H1 (cell line): ENCODE measurements at regions not wholly inside any gene's neighbourhood (a gene's known extent, or its start where the extent isn't known, plus 50 kb on each side); places are given as distances from the start of the nearest gene placed in this dataset.

ENCODE experiments used
- CTCF ChIA-PET: fragments of 300-600 bp; sonication (Branson Sonifier 250); formaldehyde crosslinking; loops from one replicate; lab custom pipeline; 2021; ENCODE audit not compliant: partially characterized antibody; lab: Charles Lee
- POLR2A ChIA-PET: fragments of 300-600 bp; sonication (Branson Sonifier 250); formaldehyde crosslinking; loops from one replicate; lab custom pipeline; 2021; ENCODE audit warnings: inconsistent platforms; ENCODE audit not compliant: partially characterized antibody; lab: Charles Lee
- DNase-seq, 2 experiments: peaks; one replicate each; pipeline versions ENCODE4 v3.0.0 to v3.0.0-alpha.2; 2010 to 2022; ENCODE audit warnings: low spot score in 2 of 2, low read depth in 1 of 2, mixed read lengths in 1 of 2
- FAIRE-seq: peaks from 2 replicates; lab custom pipeline; 2011; peaks lifted over from hg19 to GRCh38; lab: Jason Lieb, UNC
- H2AFZ ChIP-seq: 2 replicates; pipeline ENCODE4 v1.8.1; 2012; ENCODE audit warnings: low read length, inconsistent platforms
- H2AK5ac ChIP-seq: 2 replicates; pipeline ENCODE4 v1.6.1; 2013; ENCODE audit warnings: low read depth, low read length
- H2BK120ac ChIP-seq: replicated peaks from 2 replicates; pipeline ENCODE3; 2013; ENCODE audit warnings: low read depth, low read length, inconsistent platforms
- H2BK12ac ChIP-seq: 2 replicates; pipeline ENCODE4 v1.6.1; 2013; ENCODE audit warnings: low read depth, low read length
- H2BK15ac ChIP-seq: 2 replicates; pipeline ENCODE4 v1.6.1; 2013; ENCODE audit warnings: low read length
- H2BK20ac ChIP-seq: 2 replicates; pipeline ENCODE4 v1.6.1; 2013; ENCODE audit warnings: low read length
- H2BK5ac ChIP-seq: 2 replicates; pipeline ENCODE4 v1.6.1; 2013; ENCODE audit warnings: low read depth, low read length
- H3K14ac ChIP-seq: 2 replicates; pipeline ENCODE4 v1.6.1; 2013; ENCODE audit warnings: inconsistent platforms; ENCODE audit not compliant: insufficient read length
- H3K18ac ChIP-seq: 2 replicates; pipeline ENCODE4 v1.6.1; 2013; ENCODE audit warnings: low read length; ENCODE audit errors: extremely low read depth
- H3K23ac ChIP-seq: 2 replicates; pipeline ENCODE4 v1.6.1; 2013; ENCODE audit warnings: inconsistent platforms; ENCODE audit not compliant: insufficient read length
- H3K23me2 ChIP-seq: 2 replicates; pipeline ENCODE4 v1.6.1; 2013; ENCODE audit warnings: low read depth, low read length
- H3K27ac ChIP-seq: 2 replicates; pipeline ENCODE4 v1.6.1; 2011; ENCODE audit warnings: low read depth, low read length, inconsistent platforms
- H3K27me3 ChIP-seq, 4 experiments: replicated peaks in 1 of 4; 1 replicate in 1 of 4; 2 replicates in 3 of 4; pipeline versions ENCODE4 v1.6.1 to v1.8.1; 2011 to 2013; ENCODE audit warnings: low read length in 3 of 4, mild to moderate bottlenecking in 3 of 4, inconsistent platforms in 2 of 4, mixed read lengths in 2 of 4, moderate library complexity in 1 of 4; ENCODE audit not compliant: control insufficient read depth in 3 of 4, insufficient read depth in 3 of 4; ENCODE audit errors: extremely low read depth in 1 of 4
- H3K36me3 ChIP-seq, 4 experiments: 2 replicates each; pipeline versions ENCODE4 v1.6.1 to v1.8.1; 2011 to 2013; ENCODE audit warnings: mild to moderate bottlenecking in 4 of 4, low read length in 3 of 4, moderate library complexity in 2 of 4, control low read depth in 1 of 4, inconsistent platforms in 1 of 4; ENCODE audit not compliant: insufficient read depth in 4 of 4, control insufficient read depth in 2 of 4
- H3K4ac ChIP-seq: replicated peaks from 2 replicates; pipeline ENCODE3; 2013; ENCODE audit warnings: low read length, low read depth, mixed read lengths, inconsistent platforms; ENCODE audit not compliant: insufficient read length
- H3K4me1 ChIP-seq, 4 experiments: replicated peaks in 1 of 4; 1 replicate in 1 of 4; 2 replicates in 3 of 4; pipeline versions ENCODE4 v1.6.1 to v1.8.1; 2011 to 2013; ENCODE audit warnings: low read length in 3 of 4, inconsistent platforms in 2 of 4, mixed read lengths in 1 of 4; ENCODE audit not compliant: insufficient read depth in 4 of 4, control insufficient read depth in 3 of 4
- H3K4me2 ChIP-seq, 2 experiments: 2 replicates each; pipeline versions ENCODE4 v1.6.1 to v1.8.1; 2011 to 2013; ENCODE audit warnings: low read depth in 2 of 2, low read length in 2 of 2, control low read depth in 1 of 2, inconsistent platforms in 1 of 2, mild to moderate bottlenecking in 1 of 2; ENCODE audit not compliant: insufficient read depth in 1 of 2
- H3K4me3 ChIP-seq, 4 experiments: fragments of 200-600, 300-600 bp in 1 of 4; sonication (generic), shearing (Covaris generic), sonication (Bioruptor Twin) in 1 of 4; 2 replicates each; pipeline versions ENCODE4 v1.5.1 to v1.8.1; 2011 to 2016; ENCODE audit warnings: low read length in 4 of 4, low read depth in 3 of 4, control low read depth in 2 of 4, inconsistent platforms in 2 of 4, mild to moderate bottlenecking in 2 of 4, mixed read lengths in 1 of 4, moderate library complexity in 1 of 4; ENCODE audit not compliant: insufficient read depth in 2 of 4; ENCODE audit errors: extremely low read depth in 1 of 4
- H3K56ac ChIP-seq: replicated peaks from 2 replicates; pipeline ENCODE3; 2013; ENCODE audit warnings: low read depth, mild to moderate bottlenecking, mixed read lengths, low read length, inconsistent platforms; ENCODE audit not compliant: insufficient read length
- H3K79me1 ChIP-seq: 2 replicates; pipeline ENCODE4 v1.6.1; 2013; ENCODE audit warnings: low read depth, low read length, control low read depth
- H3K79me2 ChIP-seq, 2 experiments: 2 replicates each; pipeline versions ENCODE4 v1.6.1 to v1.8.1; 2012 to 2013; ENCODE audit warnings: low read length in 2 of 2, mild to moderate bottlenecking in 2 of 2, inconsistent platforms in 1 of 2; ENCODE audit not compliant: insufficient read depth in 2 of 2, control insufficient read depth in 1 of 2
- H3K9ac ChIP-seq, 4 experiments: replicated peaks in 1 of 4; 1 replicate in 1 of 4; 2 replicates in 3 of 4; pipeline versions ENCODE4 v1.6.1 to v1.8.1; 2011 to 2013; ENCODE audit warnings: low read depth in 3 of 4, low read length in 3 of 4, control low read depth in 2 of 4, mild to moderate bottlenecking in 2 of 4, moderate library complexity in 2 of 4, inconsistent platforms in 1 of 4; ENCODE audit errors: extremely low read depth in 1 of 4
- H3K9me3 ChIP-seq, 2 experiments: 2 replicates each; pipeline versions ENCODE4 v1.6.1 to v1.8.1; 2012 to 2013; ENCODE audit warnings: mild to moderate bottlenecking in 2 of 2, moderate library complexity in 2 of 2, control low read depth in 1 of 2, inconsistent platforms in 1 of 2, low read depth in 1 of 2, low read length in 1 of 2, mixed read lengths in 1 of 2; ENCODE audit not compliant: insufficient read depth in 2 of 2
- H4K20me1 ChIP-seq, 2 experiments: replicated peaks in 1 of 2; 2 replicates each; pipeline versions ENCODE3 to v1.8.1; 2011 to 2013; ENCODE audit warnings: inconsistent platforms in 2 of 2, low read length in 2 of 2, mild to moderate bottlenecking in 1 of 2; ENCODE audit not compliant: insufficient read depth in 2 of 2, control insufficient read depth in 1 of 2
- H4K5ac ChIP-seq: 2 replicates; pipeline ENCODE4 v1.6.1; 2013; ENCODE audit warnings: low read length, low read depth, mixed read lengths, inconsistent platforms; ENCODE audit not compliant: insufficient read length
- H4K8ac ChIP-seq: 2 replicates; pipeline ENCODE4 v1.8.0; 2013; ENCODE audit warnings: mild to moderate bottlenecking, moderate library complexity, low read length, inconsistent platforms; ENCODE audit not compliant: insufficient read depth; ENCODE audit errors: extremely low read depth
- H4K91ac ChIP-seq: replicated peaks from 2 replicates; pipeline ENCODE3; 2013; ENCODE audit warnings: low read length, mixed read lengths, inconsistent platforms; ENCODE audit not compliant: insufficient read length
- ASH2L ChIP-seq: fragments of 200-600, 300-600 bp; sonication (generic); IDR thresholded peaks from one replicate; pipeline ENCODE4 v1.7.1; 2017; ENCODE audit warnings: low read length
- BCL11A ChIP-seq, 2 experiments: IDR thresholded peaks; one replicate each; pipeline ENCODE4 v1.6.1; 2011; ENCODE audit warnings: low read depth in 2 of 2, low read length in 2 of 2, mild to moderate bottlenecking in 2 of 2
- CHD1 ChIP-seq: IDR thresholded peaks from 2 replicates; pipeline ENCODE4 v1.6.1; 2012; ENCODE audit warnings: low read depth, low read length, improper control_type of control experiment
- CHD2 ChIP-seq: IDR thresholded peaks from 2 replicates; pipeline ENCODE4 v1.6.1; 2012; ENCODE audit warnings: low read length, improper control_type of control experiment
- EP300 ChIP-seq, 2 experiments: IDR thresholded peaks; 1 replicate in 1 of 2; 2 replicates in 1 of 2; pipeline ENCODE4 v1.6.1; 2011 to 2012; ENCODE audit warnings: low read depth in 2 of 2, low read length in 2 of 2, mild to moderate bottlenecking in 2 of 2, borderline replicate concordance in 1 of 2, inconsistent platforms in 1 of 2, moderate library complexity in 1 of 2
- GABPA ChIP-seq: IDR thresholded peaks from 2 replicates; pipeline ENCODE4 v1.6.1; 2011; ENCODE audit warnings: mild to moderate bottlenecking, low read length, moderate library complexity, borderline replicate concordance; ENCODE audit not compliant: insufficient read depth
- GTF2F1 ChIP-seq: IDR thresholded peaks from 2 replicates; pipeline ENCODE4 v1.6.1; 2012; ENCODE audit warnings: low read depth, low read length, improper control_type of control experiment, borderline replicate concordance
- HDAC2 ChIP-seq, 2 experiments: fragments of 300-600 bp in 1 of 2; sonication (generic) in 1 of 2; IDR thresholded peaks; 2 replicates each; pipeline ENCODE4 v1.6.1; 2011 to 2012; ENCODE audit warnings: low read depth in 2 of 2, low read length in 2 of 2, mild to moderate bottlenecking in 2 of 2, moderate library complexity in 2 of 2, borderline replicate concordance in 1 of 2, inconsistent platforms in 1 of 2
- MAFK ChIP-seq: IDR thresholded peaks from 2 replicates; pipeline ENCODE4 v1.6.1; 2012; ENCODE audit warnings: low read depth, mild to moderate bottlenecking, improper control_type of control experiment, low read length
- POLR2A ChIP-seq, 2 experiments: IDR thresholded peaks; 1 replicate in 1 of 2; 2 replicates in 1 of 2; pipeline ENCODE4 v1.6.1; 2011; ENCODE audit warnings: low read depth in 2 of 2, low read length in 2 of 2, mild to moderate bottlenecking in 2 of 2; ENCODE audit errors: control extremely low read depth in 1 of 2
- SIRT6 ChIP-seq: IDR thresholded peaks from one replicate; pipeline ENCODE4 v1.7.1; 2012; ENCODE audit warnings: low read length, inconsistent platforms
- SIX5 ChIP-seq: IDR thresholded peaks from 2 replicates; pipeline ENCODE4 v1.6.1; 2011; ENCODE audit warnings: mild to moderate bottlenecking, low read depth, low read length
- SP2 ChIP-seq: IDR thresholded peaks from 2 replicates; pipeline ENCODE4 v1.6.1; 2012; ENCODE audit warnings: mild to moderate bottlenecking, low read length, inconsistent platforms
- SRF ChIP-seq: IDR thresholded peaks from 2 replicates; pipeline ENCODE4 v1.6.1; 2011; ENCODE audit warnings: mild to moderate bottlenecking, low read depth, low read length, moderate library complexity
- TBP ChIP-seq: IDR thresholded peaks from 2 replicates; pipeline ENCODE4 v1.6.1; 2011; ENCODE audit warnings: low read depth, low read length, improper control_type of control experiment
- TEAD4 ChIP-seq: IDR thresholded peaks from 2 replicates; pipeline ENCODE4 v1.6.1; 2012; ENCODE audit warnings: low read depth, low read length, inconsistent platforms, mixed read lengths
- WGBS, 2 experiments: shearing (Covaris generic) in 1 of 2; methylation state at CpG; one replicate each; pipeline versions ENCODE4 v1.1.6 to v1.1.7; 2013 to 2015; ENCODE audit warnings: low lambda C conversion rate in 2 of 2, mixed read lengths in 2 of 2, inconsistent platforms in 1 of 2, low coverage in 1 of 2, missing lambda C conversion rate in 1 of 2; ENCODE audit not compliant: insufficient replicate concordance in 2 of 2, insufficient coverage in 1 of 2, insufficient read length in 1 of 2; ENCODE audit errors: extremely low coverage in 1 of 2, missing lambda C conversion rate in 1 of 2; 5-methylcytosine and 5-hydroxymethylcytosine counted together

DNA sequence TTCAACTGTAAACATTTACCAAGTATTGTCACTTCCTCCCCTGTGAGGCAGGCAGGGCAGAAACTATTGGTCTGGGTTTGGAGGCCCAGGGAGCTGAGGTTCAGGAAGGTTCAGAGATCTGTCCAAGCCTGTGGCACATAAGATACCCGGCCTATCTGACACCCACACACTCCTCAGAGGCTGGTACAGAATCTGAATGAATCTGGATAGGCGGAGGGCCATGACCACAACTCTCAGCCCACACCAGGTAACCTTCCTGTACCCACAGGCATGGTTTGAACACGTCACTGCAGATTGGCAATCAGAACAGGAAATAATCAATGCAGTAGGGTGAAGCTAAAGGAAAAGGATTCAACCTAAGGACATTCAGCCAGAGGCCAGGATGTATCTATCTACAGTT lies 92.8 kb upstream of the TMCC3 start:
- Histone ChIP-seq H4K91ac (no peak overlapping the region), H3K4me1 (peaks cover 0 to 6% (median 0%) of the 10 kb centered on the region in 4 experiments; a peak in 2 of 7 replicates), H2BK120ac (no peak overlapping the region), H2BK12ac (no peak overlapping the region; the same call in 1 of the 2 replicates), H3K23me2 (no peaks in the 10 kb centered on the region), H3K79me1 (no peaks in the 10 kb centered on the region), H3K27ac (no peak overlapping the region), H3K56ac (no peak overlapping the region), H3K27me3 (no peaks in the 10 kb centered on the region), H4K5ac (no peak overlapping the region), H3K9ac (no peak overlapping the region), H4K20me1 (no peaks in the 10 kb centered on the region), H3K14ac (no peak overlapping the region), H3K23ac (no peak overlapping the region), H2AK5ac (no peak overlapping the region), H3K9me3 (no peaks in the 10 kb centered on the region), H3K79me2 (no peaks in the 10 kb centered on the region), H4K8ac (no peak overlapping the region), H2BK15ac (no peak overlapping the region), H3K4ac (no peak overlapping the region), H3K4me3 (no peak overlapping the region), H2BK20ac (peak overlapping the region; percentile 36; the same call in 1 of the 2 replicates), H3K18ac (no peak overlapping the region), H2AFZ (no peak overlapping the region), H2BK5ac (no peak overlapping the region), H3K36me3 (no peaks in the 10 kb centered on the region), H3K4me2 (no peak overlapping the region)
- no peak for DNase-seq
- POLR2A ChIA-PET = interaction anchor here (0.6 kb wide), 1 partner anchor 14 kb away, joined by 3 read pairs; no protein-coding TSS in a partner anchor
- FAIRE-seq = no peak
- WGBS, 2 experiments = 98% methylated on average over 3 of the region's 3 CpGs; no CpG with 5 or more reads in 1 of the 2 experiments
- CTCF ChIA-PET = interaction anchor here (1.0 to 1.3 kb wide), 3 partner anchors 20 to 32 kb away, joined by 3 to 6 read pairs (median 3); no protein-coding TSS in a partner anchor
- TF ChIP-seq TEAD4 = no peak
- no peak for TF ChIP-seq ASH2L
- no peak for TF ChIP-seq CHD2
- no peak for TF ChIP-seq GABPA
- TF ChIP-seq SP2 = no peak
- TF ChIP-seq BCL11A (IDR thresholded peaks at IDR 0.05; ENCODE audit: low read depth in 2 of 2, low read length in 2 of 2) = no peak
- TF ChIP-seq SRF = no peak
- TF ChIP-seq SIX5 = no peak
- TF ChIP-seq EP300 (IDR thresholded peaks at IDR 0.05; ENCODE audit: borderline replicate concordance in 1 of 2, low read depth in 2 of 2, low read length in 2 of 2) = no peak
- no peak for TF ChIP-seq CHD1
- no peak for TF ChIP-seq HDAC2 (IDR thresholded peaks at IDR 0.05; ENCODE audit: borderline replicate concordance in 1 of 2, low read depth in 2 of 2, low read length in 2 of 2)
- TF ChIP-seq POLR2A (IDR thresholded peaks at IDR 0.05; ENCODE audit: control extremely low read depth in 1 of 2, low read depth in 2 of 2, low read length in 2 of 2) = no peak
- TF ChIP-seq MAFK = no peak
- TF ChIP-seq SIRT6 = no peak
- TF ChIP-seq TBP = no peak
- no peak for TF ChIP-seq GTF2F1
